Stimulated activated CD4-positive, alpha-beta T cell treated with anti-CD3 and anti-CD28 coated beads, Interleukin-12 subunit alpha, Interleukin-12 subunit beta, amount 100 ng/mL, for 48 hours (primary cell): ENCODE measurements at regions not wholly inside any gene's neighbourhood (a gene's known extent, or its start where the extent isn't known, plus 50 kb on each side); places are given as distances from the start of the nearest gene placed in this dataset.
"Not testable (repeated sequence)": the region's sequence is repeated elsewhere in the genome, so short reads cannot be mapped to it uniquely, and the experiment has no call there.

Experiments used
- DNase-seq, 3 donors: peaks; one replicate each; pipeline ENCODE4 v3.0.0-alpha.2; 2020; ENCODE audit warnings: low read depth in 2 of 3, low spot score in 1 of 3

- no peak for DNase-seq
Measured at GRCh38 chr10:121365566-121365965, 232.7 kb downstream of the FGFR2 start.

- no peak for DNase-seq
Measured at GRCh38 chr10:121368347-121369025, 229.8 kb downstream of the FGFR2 start.

- DNase-seq, result no peak
Measured at GRCh38 chr10:121369616-121370015, 228.6 kb downstream of the FGFR2 start.

- DNase-seq, result no peak
Measured at GRCh38 chr10:121371836-121372235, 226.4 kb downstream of the FGFR2 start.

- DNase-seq, result no peak
Measured at GRCh38 chr10:121373411-121373810, 224.8 kb downstream of the FGFR2 start.

GRCh38 chr10:121374121-121374520 lies 224.1 kb downstream of the FGFR2 start:
- no peak for DNase-seq

- no peak for DNase-seq
Measured at GRCh38 chr10:121375172-121375571, 223.1 kb downstream of the FGFR2 start.

- no peak for DNase-seq
Measured at GRCh38 chr10:121378251-121378801, 219.9 kb downstream of the FGFR2 start.

- DNase-seq, result no peak
Measured at GRCh38 chr10:121379013-121379412, 219.2 kb downstream of the FGFR2 start.

GRCh38 chr10:121380211-121380610 lies 218.0 kb downstream of the FGFR2 start:
- no peak for DNase-seq

- not testable (repeated sequence) for DNase-seq
Measured at GRCh38 chr10:121382029-121382520, 216.2 kb downstream of the FGFR2 start.

- DNase-seq, result no peak
Measured at GRCh38 chr10:121385136-121385535, 213.1 kb downstream of the FGFR2 start.

- no peak for DNase-seq
Measured at GRCh38 chr10:121392657-121393056, 205.6 kb downstream of the FGFR2 start.

- DNase-seq, result no peak
Measured at GRCh38 chr10:121393522-121393921, 204.7 kb downstream of the FGFR2 start.

GRCh38 chr10:121400507-121400906 lies 197.7 kb downstream of the FGFR2 start:
- not testable (repeated sequence) for DNase-seq

- no peak for DNase-seq
Measured at GRCh38 chr10:121403527-121403926, 194.7 kb downstream of the FGFR2 start.

GRCh38 chr10:121404611-121405010 lies 193.6 kb downstream of the FGFR2 start:
- DNase-seq, result no peak

GRCh38 chr10:121405096-121405495 lies 193.1 kb downstream of the FGFR2 start:
- DNase-seq, result no peak

- no peak for DNase-seq
Measured at GRCh38 chr10:121405549-121405948, 192.7 kb downstream of the FGFR2 start.

GRCh38 chr10:121405953-121406352 lies 192.3 kb downstream of the FGFR2 start:
- no peak for DNase-seq

GRCh38 chr10:121406823-121407545 lies 191.3 kb downstream of the FGFR2 start:
- no peak for DNase-seq

GRCh38 chr10:121409466-121410104 lies 188.7 kb downstream of the FGFR2 start:
- DNase-seq, result no peak
